Right ventricle myocardium superior (tissue), 1 donor: ENCODE measurements at regions not wholly inside any gene's neighbourhood (a gene's known extent, or its start where the extent isn't known, plus 50 kb on each side); places are given as distances from the start of the nearest gene placed in this dataset.
"Not testable (repeated sequence)": the region's sequence is repeated elsewhere in the genome, so short reads cannot be mapped to it uniquely, and the experiment has no call there.

Experiments
- ATAC-seq: fragments of 200-7000 bp; cut with Tn5 transposase; one replicate; pipeline ENCODE4 v1.9.1; 2020; ENCODE audit warnings: mild to moderate bottlenecking; ENCODE audit not compliant: poor library complexity
- DNase-seq: peaks from one replicate; pipeline ENCODE4 v3.0.0-alpha.2; 2020
- intact Hi-C: fragments of 100-400 bp; cut with DNase I; formaldehyde crosslinking; loops from one replicate; pipeline ENCODE4 v1.11.2; 2022
- donor health status: DM: no; HTN: yes; CAD: no; lungs with severe emphysema.

DNA sequence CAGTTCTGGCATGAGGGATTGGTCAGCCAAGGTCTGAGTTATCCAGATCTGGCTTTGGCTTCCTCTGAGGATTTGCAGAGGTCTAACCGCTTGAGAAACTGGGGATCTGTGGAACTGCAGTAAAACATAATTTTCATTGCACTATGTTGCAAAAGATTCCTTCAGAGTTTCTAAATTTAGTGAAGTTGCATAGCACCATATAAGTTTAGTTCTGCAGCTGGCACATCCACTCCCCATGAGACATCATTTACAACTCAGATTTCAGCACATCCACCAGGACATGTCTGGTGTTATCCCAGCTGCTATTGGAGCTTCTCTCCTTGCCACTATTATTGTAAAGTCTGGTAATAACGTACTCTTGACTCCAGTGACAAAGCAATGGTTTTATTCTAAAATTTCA lies 181.5 kb downstream of the CWF19L2 start:
- ATAC-seq = no peak
- intact Hi-C loops = no loop called here
- DNase-seq = no peak

DNA sequence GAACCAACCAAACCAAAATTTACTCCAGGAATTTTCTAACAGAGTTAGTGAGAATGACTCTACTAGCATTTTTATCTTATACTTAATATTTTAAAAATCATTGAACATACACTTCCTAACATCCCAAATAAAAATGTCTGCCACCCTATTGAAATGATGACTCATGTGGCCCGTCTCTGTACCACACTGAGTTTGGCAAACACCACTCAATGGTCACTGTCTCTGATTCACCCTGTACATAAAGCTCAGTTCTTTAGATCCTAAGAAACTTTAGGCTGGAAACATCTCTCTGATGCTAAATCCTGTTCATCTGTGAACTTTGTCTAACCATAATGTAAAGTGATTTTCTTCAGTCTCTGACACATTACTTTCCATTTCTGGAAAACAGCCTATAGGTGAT lies 182.0 kb downstream of the CWF19L2 start:
- DNase-seq (no peak), ATAC-seq (no peak)
- intact Hi-C loops = no loop called here

DNA sequence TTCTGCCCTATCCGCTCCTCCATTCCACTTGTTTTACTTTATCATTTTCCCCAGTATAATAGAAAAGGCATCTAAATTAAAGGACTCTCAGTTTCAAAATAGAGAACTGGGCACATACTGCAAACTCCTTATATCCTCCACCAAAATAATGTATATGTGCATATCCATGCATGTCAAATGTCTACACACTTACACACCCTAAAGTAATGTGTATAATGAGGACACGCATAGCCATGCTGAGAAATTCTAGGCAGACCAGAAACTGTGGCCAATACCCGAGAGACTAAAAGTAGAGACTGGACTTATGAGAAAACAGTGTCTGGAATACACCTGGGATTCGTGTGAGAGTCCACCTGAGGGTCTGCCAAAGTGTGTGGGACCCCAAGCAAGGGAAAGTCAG lies 183.5 kb downstream of the CWF19L2 start:
- DNase-seq (no peak), ATAC-seq (no peak)
- intact Hi-C loops = no loop called here

- DNase-seq (no peak), ATAC-seq (no peak)
- intact Hi-C loops = no loop called here
Observed at GRCh38 chr11:107272561-107272960, 185.1 kb downstream of the CWF19L2 start.

- DNase-seq (no peak), ATAC-seq (no peak)
- intact Hi-C loops = no loop called here
Observed at GRCh38 chr11:107271425-107271824, 186.2 kb downstream of the CWF19L2 start.

DNA sequence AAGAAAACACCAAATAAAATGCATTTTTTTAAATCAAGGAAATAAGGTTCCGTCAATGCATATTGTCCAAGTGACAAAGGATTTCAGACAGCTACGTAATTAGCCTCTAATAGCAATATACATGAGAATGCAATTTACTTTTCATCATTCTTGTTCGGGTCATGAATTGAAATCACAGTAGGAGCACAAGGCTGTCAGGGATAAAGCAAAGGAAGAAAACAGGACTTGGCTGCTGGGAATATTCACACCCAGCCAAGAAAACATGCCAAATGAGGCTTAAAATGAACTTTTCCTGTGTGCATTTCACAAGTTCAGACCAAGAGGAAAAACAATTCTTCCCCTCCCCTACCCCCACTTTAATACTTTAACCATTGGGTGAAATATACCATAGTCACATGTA lies 188.6 kb downstream of the CWF19L2 start:
- ATAC-seq = peak; percentile 15
- no peak for DNase-seq
- intact Hi-C loops = no loop called here

- ATAC-seq = peak; percentile 43
- intact Hi-C loops = no loop called here
Observed at GRCh38 chr11:107266455-107266854, 191.2 kb downstream of the CWF19L2 start.

GRCh38 chr11:107265591-107266121 lies 192.0 kb downstream of the CWF19L2 start:
- intact Hi-C loops = no loop called here
- no peak for ATAC-seq
- no peak for DNase-seq

More at GRCh38 chr11:107266455-107266854, 191.2 kb downstream of the CWF19L2 start:
- no peak for DNase-seq

DNA sequence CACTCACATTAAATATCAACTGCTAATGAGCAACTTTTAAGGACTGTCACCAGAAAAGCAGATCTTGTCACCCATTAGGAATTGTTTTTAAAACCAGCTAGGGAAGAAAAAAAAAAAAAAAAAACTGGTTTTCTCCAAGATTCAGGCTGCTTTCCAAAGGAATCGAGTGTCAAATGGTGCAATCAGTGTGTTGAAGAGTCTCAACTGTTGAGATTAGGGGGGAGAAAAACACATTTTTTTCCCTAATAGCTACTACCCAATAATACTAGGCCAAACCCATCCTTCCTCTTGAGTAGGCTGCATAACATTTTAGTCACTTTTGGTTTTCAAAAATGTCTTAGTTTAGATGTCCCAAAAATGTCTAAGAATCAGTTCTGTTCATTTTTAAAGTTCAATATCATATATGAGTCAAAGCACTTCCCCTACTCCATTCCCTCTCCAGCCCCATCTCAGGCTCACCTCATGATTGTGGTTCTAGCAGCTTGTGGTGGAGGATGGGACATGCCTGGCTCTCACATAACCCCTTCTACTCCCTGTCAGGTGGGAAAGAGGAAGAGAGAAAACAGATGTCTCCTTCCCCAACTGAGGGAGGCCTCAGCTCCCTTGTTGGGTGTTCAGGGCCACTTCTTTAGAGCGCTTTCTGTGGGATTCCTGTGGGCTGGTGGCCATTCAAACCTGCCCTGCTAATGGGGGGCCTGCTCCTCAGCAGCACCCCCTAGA lies 193.6 kb downstream of the CWF19L2 start:
- DNase-seq = no peak
- intact Hi-C loops = no loop called here
- peak; percentile 49 for ATAC-seq

- DNase-seq (no peak), ATAC-seq (no peak)
Observed at GRCh38 chr11:107259811-107260221, 197.8 kb downstream of the CWF19L2 start.

DNA sequence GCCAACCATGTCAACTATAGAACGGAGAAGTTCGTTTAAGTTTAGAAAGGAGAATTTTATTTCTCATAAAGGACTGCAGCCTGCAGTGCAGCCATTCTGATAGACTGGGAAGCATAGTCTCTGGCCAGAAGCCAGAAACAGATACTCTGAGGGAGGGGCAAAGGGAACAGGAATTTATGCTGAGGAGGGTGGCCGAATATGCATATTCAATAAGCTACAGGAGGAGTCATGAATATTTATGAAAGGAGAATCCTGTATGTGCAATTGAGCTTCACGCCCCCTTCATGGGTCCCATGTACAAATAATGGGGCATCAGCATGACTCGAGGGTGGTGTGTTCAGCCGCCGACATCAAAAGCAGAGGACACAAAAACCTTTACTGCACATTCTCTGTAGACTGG lies 199.9 kb downstream of the CWF19L2 start:
- intact Hi-C loops = no loop called here
- DNase-seq = no peak
- no peak for ATAC-seq

More at GRCh38 chr11:107259811-107260221, 197.8 kb downstream of the CWF19L2 start:
- intact Hi-C loops = no loop called here

DNA sequence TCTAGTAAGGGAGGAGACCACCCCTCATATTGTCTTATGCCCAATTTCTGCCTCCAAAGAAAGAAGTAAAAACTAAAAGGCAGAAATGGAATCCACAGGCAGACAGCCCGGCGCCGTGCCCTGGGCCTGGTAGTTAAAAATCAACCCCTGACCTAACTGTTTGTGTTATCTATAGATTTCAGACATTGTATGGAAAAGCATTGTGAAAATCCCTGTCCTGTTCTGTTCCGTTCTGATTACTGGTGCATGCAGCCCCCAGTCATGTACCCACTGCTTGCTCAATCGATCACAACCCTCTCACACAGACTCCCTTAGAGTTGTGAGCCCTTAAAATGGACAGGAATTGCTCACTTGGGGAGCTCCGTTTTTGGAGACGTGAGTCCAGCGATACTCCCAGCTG lies 204.0 kb downstream of the CWF19L2 start:
- ATAC-seq, DNase-seq, intact Hi-C loops: not testable (repeated sequence)

GRCh38 chr11:107252429-107253161 lies 205.0 kb downstream of the CWF19L2 start:
- ATAC-seq (no peak), DNase-seq (no peak)
- intact Hi-C loops = no loop called here

- ATAC-seq (no peak), DNase-seq (no peak)
- intact Hi-C loops = no loop called here
Observed at GRCh38 chr11:107251298-107251697, 206.3 kb downstream of the CWF19L2 start.

DNA sequence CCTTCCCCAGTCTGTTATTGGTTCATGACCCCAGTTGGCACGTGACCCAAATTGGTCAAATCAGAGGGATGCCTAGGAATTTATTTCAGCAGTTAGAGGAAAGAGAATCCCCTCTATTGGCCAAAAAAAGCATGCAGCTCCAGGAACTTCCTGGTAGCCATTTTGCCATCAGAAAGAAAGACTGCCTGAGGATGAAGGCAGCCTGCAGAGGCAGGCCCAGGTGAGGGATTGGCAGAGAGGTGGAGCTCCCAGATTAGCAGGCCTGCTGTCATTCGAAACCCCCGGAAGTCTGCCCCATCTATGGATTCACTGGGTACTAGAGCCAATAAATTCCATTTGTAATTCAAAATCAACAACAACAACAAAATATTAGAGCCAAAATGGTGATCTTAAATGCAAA lies 207.6 kb downstream of the CWF19L2 start:
- ATAC-seq (no peak), DNase-seq (no peak)
- intact Hi-C loops = no loop called here

GRCh38 chr11:107249054-107249453 lies 208.6 kb downstream of the CWF19L2 start:
- ATAC-seq (no peak), DNase-seq (no peak)
- intact Hi-C loops = no loop called here

DNA sequence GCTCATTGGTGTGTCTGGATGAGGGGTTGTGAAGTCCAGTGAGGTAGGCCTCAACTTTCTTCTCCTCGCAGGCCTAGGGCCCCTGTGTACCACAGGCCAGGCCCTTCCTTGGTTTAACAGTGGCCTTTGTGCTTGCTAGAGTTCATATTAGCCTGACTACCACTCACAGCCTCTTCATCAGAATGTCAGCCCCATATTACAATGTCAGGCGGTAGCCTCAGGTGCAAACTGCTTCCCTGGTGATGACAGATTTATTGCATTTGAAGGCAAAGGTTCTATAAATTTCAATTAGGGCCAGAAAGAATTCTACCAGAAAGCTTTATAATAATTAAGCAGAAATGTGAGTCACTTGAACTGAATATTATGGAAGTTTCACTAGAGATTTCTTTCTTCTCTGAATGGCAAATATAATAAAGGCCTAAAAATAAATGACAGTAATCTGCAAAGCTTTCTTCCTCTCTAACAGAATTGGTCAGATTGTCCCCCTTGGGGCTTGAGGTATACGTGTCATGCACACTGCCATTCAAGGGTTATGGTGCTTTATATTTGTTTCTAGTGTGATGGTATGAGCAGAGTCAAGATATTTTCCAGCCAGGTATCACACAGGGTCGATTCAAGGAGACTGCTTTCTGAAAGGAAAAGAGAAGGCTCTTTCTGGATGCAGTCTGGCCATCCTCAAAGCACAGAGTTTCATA lies 210.3 kb downstream of the CWF19L2 start:
- DNase-seq (no peak), ATAC-seq (no peak)
- intact Hi-C loops = no loop called here

DNA sequence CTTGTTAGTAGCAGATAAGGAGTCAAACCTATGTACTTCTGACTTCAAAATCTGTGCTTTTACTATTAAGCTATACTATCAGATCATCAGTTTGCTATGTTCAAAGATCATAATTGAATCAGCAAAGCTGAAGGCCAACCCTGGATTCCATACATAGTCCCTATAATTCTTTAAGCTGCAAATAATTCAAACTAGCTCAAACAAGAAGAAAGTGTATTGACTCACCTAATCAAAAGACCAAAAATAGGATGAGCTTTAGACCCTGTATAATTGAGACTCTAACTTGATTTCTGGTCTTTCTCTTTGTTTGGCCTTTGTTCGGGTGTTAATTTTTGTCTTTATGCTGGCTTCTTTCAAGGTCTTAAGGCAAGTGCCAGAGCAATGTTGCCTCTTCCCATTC lies 213.7 kb downstream of the CWF19L2 start:
- intact Hi-C loops = no loop called here
- no peak for ATAC-seq
- DNase-seq = no peak

- no peak for DNase-seq
- no peak for ATAC-seq
- intact Hi-C loops = no loop called here
Observed at GRCh38 chr11:107232451-107232850, 214.2 kb upstream of the GUCY1A2 start.

- DNase-seq (no peak), ATAC-seq (no peak)
- intact Hi-C loops = no loop called here
Observed at GRCh38 chr11:107224836-107225235, 206.6 kb upstream of the GUCY1A2 start.
